HG03139 (cell line): ENCODE measurements at regions not wholly inside any gene's neighbourhood (a gene's known extent, or its start where the extent isn't known, plus 50 kb on each side); places are given as distances from the start of the nearest gene placed in this dataset.

ENCODE experiments used
- ATAC-seq: cut with Tn5 transposase; IDR thresholded peaks from one replicate; pipeline ENCODE4 v1.9.1; 2021; ENCODE audit not compliant: unreplicated experiment

- no peak for ATAC-seq
Observed at GRCh38 chr1:239023732-239024360, 362.5 kb upstream of the CHRM3 start.

- no peak for ATAC-seq
Observed at GRCh38 chr1:239016337-239016736, 370.0 kb upstream of the CHRM3 start.

- ATAC-seq = no peak
Observed at GRCh38 chr1:239011382-239011781, 375.0 kb upstream of the CHRM3 start.

- no peak for ATAC-seq
Observed at GRCh38 chr1:239008568-239008967, 377.8 kb upstream of the CHRM3 start.

GRCh38 chr1:239006276-239006675 is 380.1 kb upstream of the CHRM3 start:
- no peak for ATAC-seq

- no peak for ATAC-seq
Observed at GRCh38 chr1:238999944-239000343, 386.4 kb upstream of the CHRM3 start.

- no peak for ATAC-seq
Observed at GRCh38 chr1:238998577-238998976, 387.8 kb upstream of the CHRM3 start.

GRCh38 chr1:238991765-238992495 is 394.4 kb upstream of the CHRM3 start:
- ATAC-seq = no peak

- ATAC-seq = no peak
Observed at GRCh38 chr1:238985312-238985711, 401.1 kb upstream of the CHRM3 start.

- ATAC-seq = no peak
Observed at GRCh38 chr1:238982736-238983135, 403.6 kb upstream of the CHRM3 start.

GRCh38 chr1:238981317-238981933 is 404.9 kb upstream of the CHRM3 start:
- no peak for ATAC-seq

GRCh38 chr1:238980053-238980452 is 406.3 kb upstream of the CHRM3 start:
- ATAC-seq = no peak

GRCh38 chr1:238964631-238965030 is 421.7 kb upstream of the CHRM3 start:
- no peak for ATAC-seq

- no peak for ATAC-seq
Observed at GRCh38 chr1:238962941-238963340, 423.4 kb upstream of the CHRM3 start.

GRCh38 chr1:238961790-238962189 is 424.6 kb upstream of the CHRM3 start:
- no peak for ATAC-seq

- no peak for ATAC-seq
Observed at GRCh38 chr1:238960071-238960470, 426.3 kb upstream of the CHRM3 start.

GRCh38 chr1:238955934-238956333 is 430.4 kb upstream of the CHRM3 start:
- ATAC-seq = no peak

- ATAC-seq = no peak
Observed at GRCh38 chr1:238954865-238955264, 431.5 kb upstream of the CHRM3 start.

GRCh38 chr1:238953448-238954010 is 432.8 kb upstream of the CHRM3 start:
- no peak for ATAC-seq

GRCh38 chr1:238951809-238952208 is 434.6 kb upstream of the CHRM3 start:
- no peak for ATAC-seq

- no peak for ATAC-seq
Observed at GRCh38 chr1:238950784-238951183, 435.6 kb upstream of the CHRM3 start.

GRCh38 chr1:238950017-238950416 is 436.4 kb upstream of the CHRM3 start:
- no peak for ATAC-seq
